ENCODE measurements at regions not wholly inside any gene's neighbourhood (a gene's known extent, or its start where the extent isn't known, plus 50 kb on each side); places are given as distances from the start of the nearest gene placed in this dataset.

- H3K4me3 ChIP-seq (ENCODE audit: low read depth, low read length), result no peak overlapping the region
- TF ChIP-seq CTCF (IDR thresholded peaks at IDR 0.05; ENCODE audit: low read depth, low read length, missing control alignments), result no peak
- DNase-seq (ENCODE audit: low read depth), result no peak
These were observed 1082.4 kb downstream of the TMTC2 start for GRCh38 chr12:83769151-83769550.

GRCh38 chr12:83767723-83768122, 1081.0 kb downstream of the TMTC2 start:
- no peak for TF ChIP-seq CTCF (IDR thresholded peaks at IDR 0.05; ENCODE audit: low read depth, low read length, missing control alignments)
- no peak for DNase-seq (ENCODE audit: low read depth)
- H3K4me3 ChIP-seq (ENCODE audit: low read depth, low read length), result no peak overlapping the region

- H3K4me3 ChIP-seq (ENCODE audit: low read depth, low read length), result no peak overlapping the region
- TF ChIP-seq CTCF (IDR thresholded peaks at IDR 0.05; ENCODE audit: low read depth, low read length, missing control alignments), result no peak
- DNase-seq (ENCODE audit: low read depth), result no peak
These were observed 1076.7 kb downstream of the TMTC2 start for GRCh38 chr12:83763425-83763824.

GRCh38 chr12:83759906-83760305, 1073.2 kb downstream of the TMTC2 start:
- TF ChIP-seq CTCF (IDR thresholded peaks at IDR 0.05; ENCODE audit: low read depth, low read length, missing control alignments), result no peak
- DNase-seq (ENCODE audit: low read depth), result no peak
- H3K4me3 ChIP-seq (ENCODE audit: low read depth, low read length), result no peak overlapping the region

GRCh38 chr12:83758888-83759631, 1072.4 kb downstream of the TMTC2 start:
- DNase-seq (ENCODE audit: low read depth), result no peak
- no peak overlapping the region for H3K4me3 ChIP-seq (ENCODE audit: low read depth, low read length)
- no peak for TF ChIP-seq CTCF (IDR thresholded peaks at IDR 0.05; ENCODE audit: low read depth, low read length, missing control alignments)

GRCh38 chr12:83753904-83754303, 1067.2 kb downstream of the TMTC2 start:
- DNase-seq (ENCODE audit: low read depth), result no peak
- no peak overlapping the region for H3K4me3 ChIP-seq (ENCODE audit: low read depth, low read length)
- no peak for TF ChIP-seq CTCF (IDR thresholded peaks at IDR 0.05; ENCODE audit: low read depth, low read length, missing control alignments)

GRCh38 chr12:83753205-83753604, 1066.5 kb downstream of the TMTC2 start:
- DNase-seq (ENCODE audit: low read depth), result no peak
- no peak for TF ChIP-seq CTCF (IDR thresholded peaks at IDR 0.05; ENCODE audit: low read depth, low read length, missing control alignments)
- H3K4me3 ChIP-seq (ENCODE audit: low read depth, low read length), result no peak overlapping the region
